ENCODE measurements at regions not wholly inside any gene's neighbourhood (a gene's known extent, or its start where the extent isn't known, plus 50 kb on each side); places are given as distances from the start of the nearest gene placed in this dataset.
"Not testable (repeated sequence)": the region's sequence is repeated elsewhere in the genome, so short reads cannot be mapped to it uniquely, and the experiment has no call there.

GRCh38 chr12:86748894-86749293, 492.7 kb upstream of the MGAT4C start:
- no peak for DNase-seq (ENCODE audit: low read depth)

GRCh38 chr12:86744547-86745212, 488.5 kb upstream of the MGAT4C start:
- no peak for DNase-seq (ENCODE audit: low read depth)

GRCh38 chr12:86743875-86744536, 487.8 kb upstream of the MGAT4C start:
- DNase-seq (ENCODE audit: low read depth) = no peak

- no peak for DNase-seq (ENCODE audit: low read depth)
These were observed 485.3 kb upstream of the MGAT4C start for GRCh38 chr12:86741531-86741930.

- DNase-seq (ENCODE audit: low read depth) = no peak
These were observed 479.7 kb upstream of the MGAT4C start for GRCh38 chr12:86735851-86736250.

- DNase-seq (ENCODE audit: low read depth) = no peak
These were observed 478.9 kb upstream of the MGAT4C start for GRCh38 chr12:86735072-86735471.

- DNase-seq (ENCODE audit: low read depth) = no peak
These were observed 474.0 kb upstream of the MGAT4C start for GRCh38 chr12:86730233-86730632.

GRCh38 chr12:86729739-86730138, 473.5 kb upstream of the MGAT4C start:
- no peak for DNase-seq (ENCODE audit: low read depth)

GRCh38 chr12:86727160-86727559, 471.0 kb upstream of the MGAT4C start:
- no peak for DNase-seq (ENCODE audit: low read depth)

GRCh38 chr12:86724716-86725115, 468.5 kb upstream of the MGAT4C start:
- DNase-seq (ENCODE audit: low read depth) = no peak

- no peak for DNase-seq (ENCODE audit: low read depth)
These were observed 467.1 kb upstream of the MGAT4C start for GRCh38 chr12:86723326-86723725.

GRCh38 chr12:86721713-86722397, 465.7 kb upstream of the MGAT4C start:
- no peak for DNase-seq (ENCODE audit: low read depth)

- no peak for DNase-seq (ENCODE audit: low read depth)
These were observed 463.2 kb upstream of the MGAT4C start for GRCh38 chr12:86719381-86719780.

GRCh38 chr12:86713121-86713520, 456.9 kb upstream of the MGAT4C start:
- no peak for DNase-seq (ENCODE audit: low read depth)

GRCh38 chr12:86712425-86712843, 456.2 kb upstream of the MGAT4C start:
- no peak for DNase-seq (ENCODE audit: low read depth)

GRCh38 chr12:86711731-86712130, 455.5 kb upstream of the MGAT4C start:
- no peak for DNase-seq (ENCODE audit: low read depth)

- no peak for DNase-seq (ENCODE audit: low read depth)
These were observed 453.9 kb upstream of the MGAT4C start for GRCh38 chr12:86710109-86710508.

- not testable (repeated sequence) for DNase-seq (ENCODE audit: low read depth)
These were observed 452.8 kb upstream of the MGAT4C start for GRCh38 chr12:86709017-86709416.

GRCh38 chr12:86698641-86698980, 442.4 kb upstream of the MGAT4C start:
- DNase-seq (ENCODE audit: low read depth) = no peak

GRCh38 chr12:86697916-86698640, 441.9 kb upstream of the MGAT4C start:
- DNase-seq (ENCODE audit: low read depth) = no peak

GRCh38 chr12:86683568-86684304, 427.5 kb upstream of the MGAT4C start:
- no peak for DNase-seq (ENCODE audit: low read depth)

GRCh38 chr12:86681060-86681459, 424.9 kb upstream of the MGAT4C start:
- no peak for DNase-seq (ENCODE audit: low read depth)

All from CMK (cell line).